KMS-11 (cell line): ENCODE measurements at regions not wholly inside any gene's neighbourhood (a gene's known extent, or its start where the extent isn't known, plus 50 kb on each side); places are given as distances from the start of the nearest gene placed in this dataset.

ENCODE experiments used
- H2AFZ ChIP-seq: fragments of 200-600 bp; sonication (generic); 2 replicates; pipeline ENCODE4 v1.6.1; 2016; ENCODE audit warnings: antibody characterized with exemption, mixed run types, low read depth
- H3K27ac ChIP-seq: fragments of 200-600 bp; sonication (generic); 2 replicates; pipeline ENCODE4 v1.6.1; 2016; ENCODE audit warnings: mild to moderate bottlenecking, mixed run types
- H3K27me3 ChIP-seq: fragments of 200-600 bp; sonication (generic); 2 replicates; pipeline ENCODE4 v1.6.1; 2017; ENCODE audit warnings: mild to moderate bottlenecking, low read depth, mixed run types, moderate library complexity; ENCODE audit not compliant: insufficient read depth
- H3K36me3 ChIP-seq: fragments of 200-600 bp; sonication (generic); 2 replicates; pipeline ENCODE4 v1.6.1; 2017; ENCODE audit warnings: mild to moderate bottlenecking, mixed run types; ENCODE audit not compliant: insufficient read depth
- H3K4me1 ChIP-seq: fragments of 200-600 bp; sonication (generic); 2 replicates; pipeline ENCODE4 v1.6.1; 2016; ENCODE audit warnings: mild to moderate bottlenecking, low read depth, mixed run types; ENCODE audit not compliant: poor library complexity, severe bottlenecking
- H3K4me2 ChIP-seq: fragments of 200-600 bp; sonication (generic); 2 replicates; pipeline ENCODE4 v1.7.0; 2016; ENCODE audit warnings: mild to moderate bottlenecking, mixed run types
- H3K4me3 ChIP-seq: fragments of 200-600 bp; sonication (generic); IDR thresholded peaks from 2 replicates; pipeline ENCODE4 v1.6.1; 2017; ENCODE audit warnings: low read depth, low read length, mixed read lengths; ENCODE audit not compliant: insufficient read depth
- H3K79me2 ChIP-seq: fragments of 200-600 bp; sonication (generic); 2 replicates; pipeline ENCODE4 v1.6.1; 2016; ENCODE audit warnings: low read depth, mixed run types; ENCODE audit not compliant: insufficient read depth
- H3K9ac ChIP-seq: fragments of 200-600 bp; sonication (generic); 2 replicates; pipeline ENCODE4 v1.6.1; 2016; ENCODE audit warnings: mild to moderate bottlenecking, mixed run types
- H4K20me1 ChIP-seq: fragments of 200-600 bp; sonication (generic); 2 replicates; pipeline ENCODE4 v1.6.1; 2016; ENCODE audit warnings: mild to moderate bottlenecking, mixed run types; ENCODE audit not compliant: insufficient read depth
- CTCF ChIP-seq: fragments of 200-600 bp; sonication (generic); conservative IDR thresholded peaks from 2 replicates; pipeline ENCODE4 v1.6.1; 2017; ENCODE audit warnings: low read depth, mild to moderate bottlenecking, antibody characterized with exemption, low read length, moderate library complexity, mixed read lengths

DNA sequence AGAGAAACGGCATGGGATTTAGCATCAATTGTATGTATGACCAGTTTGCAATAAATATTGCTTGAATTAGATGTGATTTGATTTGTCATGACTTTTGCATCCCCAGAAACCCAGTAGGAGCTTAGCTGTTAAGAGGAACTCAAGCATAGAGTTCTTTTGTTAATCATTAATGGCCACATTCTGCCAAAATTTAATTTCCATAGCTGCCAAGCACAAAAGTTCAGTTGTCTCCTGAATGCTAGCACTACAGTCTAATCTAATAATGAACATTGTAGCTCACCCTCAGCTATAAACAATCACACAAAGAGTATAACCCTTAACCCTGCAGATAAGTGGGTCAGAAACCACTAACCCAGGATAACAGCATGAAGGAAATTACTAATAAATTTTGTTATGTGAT is 169.8 kb upstream of the GRAMD2B start:
- H3K4me3 ChIP-seq, result no peak overlapping the region
- no peak for TF ChIP-seq CTCF
- no peaks in the 10 kb centered on the region for H3K4me1 ChIP-seq
- no peak overlapping the region for H3K4me2 ChIP-seq
- no peak overlapping the region for H3K27ac ChIP-seq
- no peaks in the 10 kb centered on the region for H3K27me3 ChIP-seq
- H3K36me3 ChIP-seq, result no peaks in the 10 kb centered on the region
- H4K20me1 ChIP-seq, result no peaks in the 10 kb centered on the region
- H3K9ac ChIP-seq, result no peak overlapping the region
- H2AFZ ChIP-seq, result no peak overlapping the region
- H3K79me2 ChIP-seq, result no peaks in the 10 kb centered on the region

- H3K9ac ChIP-seq, result no peak overlapping the region
- no peaks in the 10 kb centered on the region for H4K20me1 ChIP-seq
- H3K27me3 ChIP-seq, result no peaks in the 10 kb centered on the region
- no peak overlapping the region for H3K27ac ChIP-seq
- no peak for TF ChIP-seq CTCF
- no peaks in the 10 kb centered on the region for H3K36me3 ChIP-seq
- H3K4me3 ChIP-seq, result no peak overlapping the region
- H3K4me2 ChIP-seq, result no peak overlapping the region
- H3K4me1 ChIP-seq, result peaks cover 3% of the 10 kb centered on the region
- H2AFZ ChIP-seq, result no peak overlapping the region
- H3K79me2 ChIP-seq, result no peaks in the 10 kb centered on the region
Measured at GRCh38 chr5:126263591-126264184, 159.5 kb upstream of the GRAMD2B start.

DNA sequence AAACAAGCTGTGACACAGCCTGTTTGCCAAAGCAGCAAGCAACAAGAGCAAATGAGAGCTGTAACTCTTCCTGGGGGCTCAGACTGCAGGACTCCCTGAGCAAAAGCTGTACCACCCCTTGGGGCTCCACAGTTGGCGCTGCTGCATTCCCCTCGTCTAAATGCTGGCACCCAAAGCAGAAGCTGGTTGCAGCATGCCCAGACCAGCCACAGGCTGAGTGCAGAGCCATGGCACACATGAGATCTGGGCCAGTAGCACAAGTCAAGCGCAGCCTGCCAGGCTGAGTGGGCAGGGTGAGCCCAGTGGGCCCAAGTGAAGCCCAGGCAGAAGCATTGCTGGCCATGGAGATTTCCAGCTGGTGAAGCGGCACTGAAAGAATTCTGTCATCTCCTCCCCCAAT is 157.3 kb upstream of the GRAMD2B start:
- Histone ChIP-seq H3K9ac (no peak overlapping the region), H3K27me3 (no peaks in the 10 kb centered on the region), H3K79me2 (no peaks in the 10 kb centered on the region), H2AFZ (no peak overlapping the region), H4K20me1 (no peaks in the 10 kb centered on the region), H3K27ac (no peak overlapping the region), H3K4me2 (no peak overlapping the region), H3K4me1 (peaks cover 15% of the 10 kb centered on the region), H3K4me3 (no peak overlapping the region), H3K36me3 (no peaks in the 10 kb centered on the region)
- TF ChIP-seq CTCF, result no peak

DNA sequence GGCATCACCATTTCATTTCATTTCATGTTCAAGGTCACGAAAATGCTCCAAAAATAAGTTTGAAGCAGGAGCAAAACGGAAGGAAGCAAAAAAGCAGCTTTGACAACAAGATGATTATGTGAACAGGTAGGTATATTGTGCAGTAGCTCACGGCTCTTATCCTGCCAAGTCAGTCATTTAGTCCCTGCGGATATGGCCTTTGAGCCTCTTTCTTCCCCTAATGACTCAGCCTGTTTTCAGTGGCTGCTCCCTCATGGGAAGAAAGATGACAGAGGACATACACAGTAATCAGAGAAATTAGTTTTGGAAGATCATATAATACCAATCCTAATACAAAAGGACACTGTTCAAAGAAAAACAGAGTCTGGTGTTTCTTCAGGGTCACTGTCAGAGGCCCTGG is 155.8 kb upstream of the GRAMD2B start:
- H3K79me2 ChIP-seq, result no peaks in the 10 kb centered on the region
- H3K36me3 ChIP-seq, result no peaks in the 10 kb centered on the region
- H3K9ac ChIP-seq, result no peak overlapping the region
- H2AFZ ChIP-seq, result no peak overlapping the region
- no peaks in the 10 kb centered on the region for H3K27me3 ChIP-seq
- no peaks in the 10 kb centered on the region for H4K20me1 ChIP-seq
- no peak for TF ChIP-seq CTCF
- H3K4me1 ChIP-seq, result peaks cover 15% of the 10 kb centered on the region
- no peak overlapping the region for H3K4me3 ChIP-seq
- no peak overlapping the region for H3K27ac ChIP-seq
- no peak overlapping the region for H3K4me2 ChIP-seq
